Glutamatergic neuron (in vitro differentiated cells): ENCODE measurements at regions not wholly inside any gene's neighbourhood (a gene's known extent, or its start where the extent isn't known, plus 50 kb on each side); places are given as distances from the start of the nearest gene placed in this dataset.
"Not testable (repeated sequence)": the region's sequence is repeated elsewhere in the genome, so short reads cannot be mapped to it uniquely, and the experiment has no call there.

Experiments used
- DNase-seq: peaks from one replicate; pipeline ENCODE4 v3.0.0; 2022
- H3K27ac Mint-ChIP-seq: one replicate; pipeline ENCODE4 v1.8.0; 2020; ENCODE audit warnings: mild to moderate bottlenecking, mixed read lengths, inconsistent platforms; ENCODE audit not compliant: unreplicated experiment
- H3K27me3 Mint-ChIP-seq: one replicate; pipeline ENCODE4 v1.8.0; 2020; ENCODE audit warnings: mild to moderate bottlenecking, moderate library complexity, mixed read lengths, inconsistent platforms; ENCODE audit not compliant: unreplicated experiment
- H3K36me3 Mint-ChIP-seq: one replicate; pipeline ENCODE4 v1.8.0; 2020; ENCODE audit warnings: mild to moderate bottlenecking, mixed read lengths, inconsistent platforms; ENCODE audit not compliant: unreplicated experiment
- H3K4me1 Mint-ChIP-seq: one replicate; pipeline ENCODE4 v1.8.0; 2020; ENCODE audit warnings: mild to moderate bottlenecking, low read depth, mixed read lengths, inconsistent platforms; ENCODE audit not compliant: unreplicated experiment
- H3K4me3 Mint-ChIP-seq: one replicate; pipeline ENCODE4 v1.8.0; 2020; ENCODE audit warnings: mild to moderate bottlenecking, mixed read lengths, inconsistent platforms; ENCODE audit not compliant: unreplicated experiment
- H3K9me3 Mint-ChIP-seq: one replicate; pipeline ENCODE4 v1.8.0; 2020; ENCODE audit warnings: mild to moderate bottlenecking, moderate library complexity, mixed read lengths, inconsistent platforms; ENCODE audit not compliant: unreplicated experiment
- CTCF ChIP-seq: fragments of 200-600 bp; sonication (generic); IDR thresholded peaks from one replicate; pipeline ENCODE4 v1.5.0; 2021; ENCODE audit not compliant: partially characterized antibody, unreplicated experiment

- Mint-ChIP-seq H3K27ac (no peak overlapping the region), H3K27me3 (peaks cover 2% of the 10 kb centered on the region)
Measured at GRCh38 chr16:9343276-9343675, 251.8 kb downstream of the HAPSTR1 start.

GRCh38 chr16:9344508-9344907 lies 253.1 kb downstream of the HAPSTR1 start:
- Mint-ChIP-seq H3K27me3 (peaks cover 2% of the 10 kb centered on the region), H3K27ac (no peak overlapping the region), H3K4me1 (peaks cover 14% of the 10 kb centered on the region), H3K36me3 (peaks cover 10% of the 10 kb centered on the region), H3K4me3 (no peak overlapping the region), H3K9me3 (peaks cover 10% of the 10 kb centered on the region)
- TF ChIP-seq CTCF: no peak
- DNase-seq: no peak

More at GRCh38 chr16:9343276-9343675, 251.8 kb downstream of the HAPSTR1 start:
- Mint-ChIP-seq H3K4me3 (no peak overlapping the region), H3K9me3 (peaks cover 3% of the 10 kb centered on the region), H3K4me1 (peaks cover 14% of the 10 kb centered on the region), H3K36me3 (no peaks in the 10 kb centered on the region)
- no peak for DNase-seq
- no peak for TF ChIP-seq CTCF

GRCh38 chr16:9345046-9345445 lies 253.6 kb downstream of the HAPSTR1 start:
- no peak for TF ChIP-seq CTCF

GRCh38 chr16:9345880-9346279 lies 254.4 kb downstream of the HAPSTR1 start:
- DNase-seq: no peak
- Mint-ChIP-seq H3K27ac (no peak overlapping the region), H3K4me1 (peaks cover 4% of the 10 kb centered on the region), H3K9me3 (peaks cover 12% of the 10 kb centered on the region), H3K4me3 (no peak overlapping the region), H3K36me3 (peaks cover 12% of the 10 kb centered on the region), H3K27me3 (peaks cover 2% of the 10 kb centered on the region)
- TF ChIP-seq CTCF: no peak

More at GRCh38 chr16:9345046-9345445, 253.6 kb downstream of the HAPSTR1 start:
- Mint-ChIP-seq H3K9me3 (peaks cover 12% of the 10 kb centered on the region), H3K36me3 (peaks cover 12% of the 10 kb centered on the region), H3K27ac (no peak overlapping the region), H3K27me3 (peaks cover 2% of the 10 kb centered on the region), H3K4me1 (peaks cover 11% of the 10 kb centered on the region), H3K4me3 (no peak overlapping the region)
- no peak for DNase-seq

- H3K27me3 Mint-ChIP-seq: peaks cover 2% of the 10 kb centered on the region
- H3K36me3 Mint-ChIP-seq: peaks cover 17% of the 10 kb centered on the region
- no peak overlapping the region for H3K4me3 Mint-ChIP-seq
- DNase-seq: no peak
- peaks cover 10% of the 10 kb centered on the region for H3K9me3 Mint-ChIP-seq
- no peak for TF ChIP-seq CTCF
- no peak overlapping the region for H3K27ac Mint-ChIP-seq
- H3K4me1 Mint-ChIP-seq: no peaks in the 10 kb centered on the region
Measured at GRCh38 chr16:9348912-9349311, 257.5 kb downstream of the HAPSTR1 start.

GRCh38 chr16:9349373-9349960 lies 258.0 kb downstream of the HAPSTR1 start:
- not testable (repeated sequence) for H3K4me3 Mint-ChIP-seq, DNase-seq, H3K4me1 Mint-ChIP-seq, H3K27me3 Mint-ChIP-seq, H3K27ac Mint-ChIP-seq, H3K9me3 Mint-ChIP-seq
- peaks cover 17% of the 10 kb centered on the region for H3K36me3 Mint-ChIP-seq

GRCh38 chr16:9350119-9350799 lies 258.8 kb downstream of the HAPSTR1 start:
- H3K9me3 Mint-ChIP-seq, H3K27ac Mint-ChIP-seq, H3K27me3 Mint-ChIP-seq, DNase-seq, H3K4me1 Mint-ChIP-seq, H3K4me3 Mint-ChIP-seq: not testable (repeated sequence)
- peaks cover 19% of the 10 kb centered on the region for H3K36me3 Mint-ChIP-seq
